SK-N-SH (cell line): ENCODE measurements at regions not wholly inside any gene's neighbourhood (a gene's known extent, or its start where the extent isn't known, plus 50 kb on each side); places are given as distances from the start of the nearest gene placed in this dataset.

ENCODE experiments used
- CTCF ChIA-PET: fragments of 300-600, 350-600 bp; formaldehyde crosslinking; extraction: SDS; loops from one replicate; lab custom pipeline; 2021; lab: Yijun Ruan, JAX
- POLR2A ChIA-PET: fragments of 350-600 bp; sonication (Branson Sonifier 250); formaldehyde crosslinking; extraction: SDS; loops from one replicate; lab custom pipeline; 2020; ENCODE audit warnings: antibody characterized with exemption, inconsistent platforms; lab: Yijun Ruan, JAX
- DNase-seq: peaks from one replicate; pipeline ENCODE4 v3.0.0; 2012
- H2AFZ ChIP-seq: fragments of 200-600 bp; sonication (generic); 2 replicates; pipeline ENCODE4 v1.8.1; 2016; ENCODE audit warnings: antibody characterized with exemption, mild to moderate bottlenecking, low read depth
- H3F3A ChIP-seq: fragments of 200-600 bp; sonication (generic); replicated peaks from 2 replicates; pipeline ENCODE3; 2016; ENCODE audit warnings: antibody characterized with exemption, mild to moderate bottlenecking; ENCODE audit not compliant: insufficient read depth
- H3K27ac ChIP-seq, 2 experiments: fragments of 200-500 bp in 1 of 2; fragments of 200-600 bp in 1 of 2; sonication (Bioruptor generic) in 1 of 2; sonication (generic), shearing (Covaris generic) in 1 of 2; 2 replicates each; pipeline versions ENCODE4 v1.5.1 to v1.6.1; 2014 to 2016; ENCODE audit warnings: low read depth in 2 of 2, inconsistent platforms in 1 of 2, low read length in 1 of 2, mild to moderate bottlenecking in 1 of 2, mixed read lengths in 1 of 2
- H3K27me3 ChIP-seq: fragments of 200-600 bp; sonication (generic), shearing (Covaris generic); 2 replicates; pipeline ENCODE4 v1.6.1; 2016; ENCODE audit warnings: mixed run types; ENCODE audit not compliant: insufficient read depth
- H3K36me3 ChIP-seq, 2 experiments: fragments of 200-500 bp in 1 of 2; fragments of 200-600 bp in 1 of 2; sonication (Bioruptor generic) in 1 of 2; sonication (generic) in 1 of 2; replicated peaks in 1 of 2; 2 replicates each; pipeline versions ENCODE3 to v1.5.1; 2014 to 2016; ENCODE audit warnings: low read length in 1 of 2, mild to moderate bottlenecking in 1 of 2; ENCODE audit not compliant: insufficient read depth in 2 of 2, control insufficient read depth in 1 of 2
- H3K4me1 ChIP-seq, 2 experiments: fragments of 200-500 bp in 1 of 2; fragments of 200-600 bp in 1 of 2; sonication (Bioruptor generic) in 1 of 2; sonication (generic), shearing (Covaris generic) in 1 of 2; 2 replicates each; pipeline versions ENCODE4 v1.5.1 to v1.6.1; 2014 to 2016; ENCODE audit warnings: low read depth in 1 of 2, low read length in 1 of 2, mixed run types in 1 of 2; ENCODE audit not compliant: insufficient read depth in 2 of 2, control insufficient read depth in 1 of 2
- H3K4me2 ChIP-seq: fragments of 200-600 bp; sonication (generic), shearing (Covaris generic); 2 replicates; pipeline ENCODE4 v1.6.1; 2017; ENCODE audit warnings: mixed run types
- H3K4me3 ChIP-seq, 2 experiments: fragments of 200-500 bp in 1 of 2; fragments of 200-600 bp in 1 of 2; sonication (Bioruptor generic) in 1 of 2; sonication (generic), shearing (Covaris generic) in 1 of 2; 2 replicates each; pipeline versions ENCODE4 v1.5.1 to v1.8.1; 2014 to 2016; ENCODE audit warnings: low read depth in 2 of 2, inconsistent platforms in 1 of 2, low read length in 1 of 2, mild to moderate bottlenecking in 1 of 2, mixed read lengths in 1 of 2, moderate library complexity in 1 of 2
- H3K79me2 ChIP-seq: fragments of 200-600 bp; sonication (generic); 2 replicates; pipeline ENCODE4 v1.8.1; 2017; ENCODE audit warnings: mild to moderate bottlenecking; ENCODE audit not compliant: insufficient read depth
- H3K9ac ChIP-seq: fragments of 200-600 bp; sonication (generic); 2 replicates; pipeline ENCODE4 v1.6.1; 2017; ENCODE audit warnings: mixed run types
- H3K9me2 ChIP-seq: fragments of 200-600 bp; sonication (generic); 2 replicates; pipeline ENCODE4 v1.6.1; 2017; ENCODE audit warnings: mixed run types
- H3K9me3 ChIP-seq: fragments of 200-600 bp; sonication (generic); 2 replicates; pipeline ENCODE4 v1.6.1; 2017; ENCODE audit warnings: mixed run types, mild to moderate bottlenecking, moderate library complexity
- H4K20me1 ChIP-seq: fragments of 200-600 bp; sonication (generic); 2 replicates; pipeline ENCODE4 v1.6.1; 2017; ENCODE audit warnings: mild to moderate bottlenecking, mixed run types; ENCODE audit not compliant: insufficient read depth
- ELF1 ChIP-seq: IDR thresholded peaks from 2 replicates; pipeline ENCODE4 v1.4.0; 2012
- EZH2phosphoT487 ChIP-seq: fragments of 200-600 bp; sonication (generic); IDR thresholded peaks from 2 replicates; pipeline ENCODE4 v1.6.1; 2017; ENCODE audit warnings: low read depth, mixed run types, mild to moderate bottlenecking, antibody characterized with exemption, moderate library complexity, borderline replicate concordance
- FOSL2 ChIP-seq: IDR thresholded peaks from 2 replicates; pipeline ENCODE4 v1.4.0; 2012; ENCODE audit warnings: low read depth, mild to moderate bottlenecking, moderate library complexity, borderline replicate concordance
- FOXJ3 ChIP-seq: sonication (generic); formaldehyde crosslinking; IDR thresholded peaks from 2 replicates; pipeline ENCODE4 v1.5.1; 2020; ENCODE audit warnings: mild to moderate bottlenecking, missing genetic modification reagents
- FOXM1 ChIP-seq: IDR thresholded peaks from 2 replicates; pipeline ENCODE4 v1.4.0; 2012; ENCODE audit warnings: low read depth, mild to moderate bottlenecking
- MEF2A ChIP-seq: IDR thresholded peaks from 2 replicates; pipeline ENCODE4 v1.4.0; 2012; ENCODE audit warnings: low read depth, borderline replicate concordance
- MXI1 ChIP-seq: IDR thresholded peaks from 2 replicates; pipeline ENCODE4 v1.6.1; 2012; ENCODE audit warnings: mild to moderate bottlenecking, low read depth, low read length, improper control_type of control experiment
- NFIC ChIP-seq: IDR thresholded peaks from 2 replicates; pipeline ENCODE4 v1.4.0; 2012; ENCODE audit warnings: borderline replicate concordance
- NRF1 ChIP-seq: IDR thresholded peaks from 2 replicates; pipeline ENCODE4 v1.6.1; 2012; ENCODE audit warnings: low read depth, mild to moderate bottlenecking, low read length
- POLR2AphosphoS5 ChIP-seq: IDR thresholded peaks from 2 replicates; pipeline ENCODE4 v1.6.1; 2012; ENCODE audit warnings: low read depth, low read length
- RCOR1 ChIP-seq: fragments of 150-350 bp; IDR thresholded peaks from 2 replicates; pipeline ENCODE4 v1.6.1; 2017; ENCODE audit warnings: antibody characterized with exemption, low read length
- RXRA ChIP-seq: IDR thresholded peaks from 2 replicates; pipeline ENCODE4 v1.4.0; 2012; ENCODE audit warnings: low read depth, mild to moderate bottlenecking, borderline replicate concordance
- SMC3 ChIP-seq: IDR thresholded peaks from 2 replicates; pipeline ENCODE4 v1.6.1; 2012; ENCODE audit warnings: low read depth, low read length, improper control_type of control experiment
- TAF1 ChIP-seq: IDR thresholded peaks from 2 replicates; pipeline ENCODE4 v1.6.1; 2012; ENCODE audit warnings: low read depth, mild to moderate bottlenecking, low read length, moderate library complexity, borderline replicate concordance
- TCF12 ChIP-seq: IDR thresholded peaks from 2 replicates; pipeline ENCODE4 v1.4.0; 2012
- TEAD4 ChIP-seq: IDR thresholded peaks from 2 replicates; pipeline ENCODE4 v1.4.0; 2012; ENCODE audit warnings: mild to moderate bottlenecking, borderline replicate concordance; ENCODE audit not compliant: insufficient read depth
- USF2 ChIP-seq: fragments of 150-350 bp; IDR thresholded peaks from 2 replicates; pipeline ENCODE4 v1.6.1; 2017; ENCODE audit warnings: antibody characterized with exemption, low read length, low read depth, borderline replicate concordance
- ZBTB33 ChIP-seq: IDR thresholded peaks from 2 replicates; pipeline ENCODE4 v1.4.0; 2012; ENCODE audit warnings: low read depth, borderline replicate concordance
- WGBS: methylation state at CpG from one replicate; pipeline ENCODE4 v1.1.6; 2017; ENCODE audit warnings: low lambda C conversion rate; 5-methylcytosine and 5-hydroxymethylcytosine counted together

- no peak for TF ChIP-seq NRF1
- TF ChIP-seq ZBTB33: no peak
- no peak for TF ChIP-seq MXI1
- no peak for TF ChIP-seq FOSL2
- no peak for TF ChIP-seq MEF2A
- TF ChIP-seq EZH2phosphoT487: no peak
- TF ChIP-seq USF2: no peak
- no peak for TF ChIP-seq NFIC
These were observed 91.7 kb upstream of the ANKRD10 start (continued) for GRCh38 chr13:111006506-111007031.

GRCh38 chr13:111005808-111006505, 91.1 kb upstream of the ANKRD10 start:
- 60% methylated on average over 16 of the region's 16 CpGs for WGBS
- DNase-seq: no peak
- Histone ChIP-seq H3K79me2 (no peaks in the 10 kb centered on the region), H3K27ac (no peak overlapping the region), H2AFZ (no peak overlapping the region), H3K9me3 (no peaks in the 10 kb centered on the region), H3K9ac (no peak overlapping the region), H4K20me1 (no peaks in the 10 kb centered on the region), H3K4me2 (no peak overlapping the region), H3K9me2 (no peaks in the 10 kb centered on the region), H3K27me3 (no peaks in the 10 kb centered on the region; the same call in 1 of the 2 replicates), H3K36me3 (no peaks in the 10 kb centered on the region), H3F3A (no peaks in the 10 kb centered on the region), H3K4me1 (no peaks in the 10 kb centered on the region), H3K4me3 (no peak overlapping the region)
- TF ChIP-seq SMC3: no peak
- no peak for TF ChIP-seq TCF12
- TF ChIP-seq ELF1: no peak
- TF ChIP-seq POLR2AphosphoS5: no peak
- no peak for TF ChIP-seq FOXM1
- no peak for TF ChIP-seq RCOR1
- no peak for TF ChIP-seq FOXJ3 (CRISPR knock-in tag)
- TF ChIP-seq TAF1: no peak
- TF ChIP-seq TEAD4: no peak
- no peak for TF ChIP-seq RXRA
- CTCF ChIA-PET: interaction anchor here (1.4 kb wide), 1 partner anchor 20 kb away, joined by 4 read pairs; no protein-coding TSS in a partner anchor
- POLR2A ChIA-PET: no interaction called here
